Breast epithelium (tissue), 4 donors: ENCODE measurements at regions not wholly inside any gene's neighbourhood (a gene's known extent, or its start where the extent isn't known, plus 50 kb on each side); places are given as distances from the start of the nearest gene placed in this dataset.

Source experiments
- DNase-seq, 2 donors: peaks; one replicate each; pipeline ENCODE4 v3.0.0-alpha.2; 2019; ENCODE audit warnings: low spot score in 2 of 2
- H3K27ac ChIP-seq, 2 donors: fragments of 200-600 bp; sonication (generic) in 1 of 2; one replicate each; pipeline ENCODE4 v1.5.1; 2016 to 2019; ENCODE audit warnings: mild to moderate bottlenecking in 1 of 2
- H3K27me3 ChIP-seq, 2 donors: fragments of 200-600 bp; sonication (generic) in 1 of 2; one replicate each; pipeline versions ENCODE4 v1.5.1 to v1.6.0; 2017 to 2019; ENCODE audit warnings: control low read depth in 1 of 2, mild to moderate bottlenecking in 1 of 2
- H3K36me3 ChIP-seq: fragments of 200-600 bp; one replicate; pipeline ENCODE4 v1.5.1; 2019
- H3K4me1 ChIP-seq, 2 donors: fragments of 200-600 bp; sonication (generic); one replicate each; pipeline ENCODE4 v1.5.1; 2016 to 2019; ENCODE audit warnings: control low read depth in 1 of 2
- H3K4me3 ChIP-seq, 3 donors: fragments of 200-600 bp; sonication (generic); 1 replicate in 2 of 3; 2 replicates in 1 of 3; pipeline ENCODE4 v1.5.1; 2016 to 2019; ENCODE audit warnings: mild to moderate bottlenecking in 3 of 3, moderate library complexity in 2 of 3
- H3K9me3 ChIP-seq, 2 donors: fragments of 200-600 bp; sonication (generic) in 1 of 2; one replicate each; pipeline ENCODE4 v1.5.1; 2016 to 2019; ENCODE audit warnings: control low read depth in 1 of 2
- POLR2A ChIP-seq: fragments of 450-650 bp; IDR thresholded peaks from one replicate; pipeline ENCODE4 v1.6.1; 2016; ENCODE audit warnings: antibody characterized with exemption, mild to moderate bottlenecking, moderate library complexity
- POLR2AphosphoS5 ChIP-seq, 3 donors: sonication (generic); formaldehyde crosslinking; IDR thresholded peaks; one replicate each; pipeline ENCODE4 v1.6.1; 2017; ENCODE audit warnings: antibody characterized with exemption in 3 of 3
- intact Hi-C: fragments of 100-400 bp; cut with DNase I; formaldehyde crosslinking; loops from one replicate; pipeline ENCODE4 v1.15.1; 2023; ENCODE audit warnings: low total_unique reads
- TF ChIP-seq, protein P1 (sequence below), 3 donors: fragments of 450-650 bp; IDR thresholded peaks; one replicate each; pipeline ENCODE4 v1.5.1; 2016 to 2017; ENCODE audit warnings: antibody characterized with exemption in 3 of 3, mild to moderate bottlenecking in 3 of 3, moderate library complexity in 3 of 3

DNA sequence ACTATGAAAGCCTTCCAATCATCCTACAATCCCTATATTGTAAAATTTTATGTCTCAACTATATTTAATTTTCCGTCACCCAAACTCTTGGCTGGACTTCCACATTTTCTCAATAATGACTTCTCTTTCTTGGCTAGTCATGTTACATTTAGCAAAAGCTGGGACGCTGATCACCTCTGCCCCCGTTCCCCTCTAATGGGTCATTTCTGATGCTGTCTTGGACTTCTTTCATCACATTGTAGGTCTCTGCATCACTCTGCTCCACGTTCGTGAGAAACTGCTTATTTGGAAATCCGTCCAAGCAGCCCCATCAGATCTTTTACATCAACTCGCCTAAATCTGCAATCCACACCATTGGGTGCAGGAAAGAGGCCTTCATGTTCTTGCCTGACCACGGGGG is 203.8 kb downstream of the MYLK4 start:
- DNase-seq: no peak
- TF ChIP-seq POLR2AphosphoS5 (IDR thresholded peaks at IDR 0.05): no peak
- TF ChIP-seq POLR2A: no peak
- TF ChIP-seq, protein P1, sequence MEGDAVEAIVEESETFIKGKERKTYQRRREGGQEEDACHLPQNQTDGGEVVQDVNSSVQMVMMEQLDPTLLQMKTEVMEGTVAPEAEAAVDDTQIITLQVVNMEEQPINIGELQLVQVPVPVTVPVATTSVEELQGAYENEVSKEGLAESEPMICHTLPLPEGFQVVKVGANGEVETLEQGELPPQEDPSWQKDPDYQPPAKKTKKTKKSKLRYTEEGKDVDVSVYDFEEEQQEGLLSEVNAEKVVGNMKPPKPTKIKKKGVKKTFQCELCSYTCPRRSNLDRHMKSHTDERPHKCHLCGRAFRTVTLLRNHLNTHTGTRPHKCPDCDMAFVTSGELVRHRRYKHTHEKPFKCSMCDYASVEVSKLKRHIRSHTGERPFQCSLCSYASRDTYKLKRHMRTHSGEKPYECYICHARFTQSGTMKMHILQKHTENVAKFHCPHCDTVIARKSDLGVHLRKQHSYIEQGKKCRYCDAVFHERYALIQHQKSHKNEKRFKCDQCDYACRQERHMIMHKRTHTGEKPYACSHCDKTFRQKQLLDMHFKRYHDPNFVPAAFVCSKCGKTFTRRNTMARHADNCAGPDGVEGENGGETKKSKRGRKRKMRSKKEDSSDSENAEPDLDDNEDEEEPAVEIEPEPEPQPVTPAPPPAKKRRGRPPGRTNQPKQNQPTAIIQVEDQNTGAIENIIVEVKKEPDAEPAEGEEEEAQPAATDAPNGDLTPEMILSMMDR (IDR thresholded peaks at IDR 0.05): no peak
- H3K9me3 ChIP-seq: no peaks in the 10 kb centered on the region
- intact Hi-C loops: no loop called here
- no peak overlapping the region for H3K4me3 ChIP-seq
- no peaks in the 10 kb centered on the region for H3K4me1 ChIP-seq
- no peaks in the 10 kb centered on the region for H3K27me3 ChIP-seq
- H3K36me3 ChIP-seq: no peaks in the 10 kb centered on the region
- H3K27ac ChIP-seq: no peak overlapping the region

DNA sequence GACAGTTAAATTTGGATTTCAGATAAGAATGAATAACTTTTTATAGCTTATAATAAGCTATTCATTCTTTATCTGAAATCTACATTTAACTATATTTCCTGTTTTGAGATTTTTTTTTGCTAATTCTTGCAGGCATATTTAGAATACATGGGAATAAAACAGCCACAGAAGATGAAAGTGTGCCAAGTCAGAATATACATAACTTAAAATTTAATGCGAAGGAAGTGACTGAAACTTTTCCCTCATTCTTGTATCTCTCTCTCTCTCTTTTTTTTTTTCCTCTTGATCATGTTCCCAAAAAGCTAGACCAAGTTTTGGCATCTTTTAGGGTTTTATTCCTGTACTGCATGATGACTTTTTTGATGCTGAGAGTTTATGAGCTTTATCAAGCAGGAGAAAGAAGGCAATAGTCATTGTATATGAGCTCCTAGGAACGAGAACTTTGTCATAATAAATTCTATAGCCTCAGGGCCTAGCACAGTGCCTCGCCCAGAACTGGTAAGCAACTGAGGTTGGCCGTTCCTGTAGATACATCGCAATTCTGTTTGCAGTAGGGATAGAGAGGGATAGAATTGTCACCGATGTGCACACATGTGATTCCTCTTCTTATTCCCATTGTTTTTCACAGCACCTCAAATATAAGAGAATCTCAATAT is 205.2 kb downstream of the MYLK4 start:
- Histone ChIP-seq H3K9me3 (no peaks in the 10 kb centered on the region), H3K4me1 (no peaks in the 10 kb centered on the region), H3K27ac (no peak overlapping the region), H3K27me3 (no peaks in the 10 kb centered on the region), H3K4me3 (no peak overlapping the region), H3K36me3 (no peaks in the 10 kb centered on the region)
- intact Hi-C loops: no loop called here
- no peak for DNase-seq
- TF ChIP-seq POLR2A: no peak
- TF ChIP-seq, protein P1 (IDR thresholded peaks at IDR 0.05): no peak
- TF ChIP-seq POLR2AphosphoS5 (IDR thresholded peaks at IDR 0.05): no peak

DNA sequence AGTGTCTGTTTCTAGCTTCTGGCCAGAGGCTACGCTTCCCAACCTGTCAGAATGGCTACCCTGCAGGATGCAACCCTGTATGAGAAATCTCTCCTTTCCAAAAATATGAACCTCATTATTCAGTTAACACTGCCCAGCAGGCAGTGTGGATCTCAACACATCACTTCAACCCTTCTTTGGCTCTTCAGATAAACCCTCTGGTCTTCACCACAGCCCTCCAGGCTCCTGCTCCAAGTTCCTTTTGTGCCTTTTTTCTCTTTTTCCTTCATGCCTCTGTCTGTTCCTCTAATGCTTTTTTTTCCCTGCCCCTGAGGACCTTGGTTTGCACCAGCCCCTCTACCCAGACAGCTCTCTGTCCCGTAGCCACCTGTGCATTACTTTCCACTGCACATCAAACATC is 207.4 kb downstream of the MYLK4 start:
- no peak overlapping the region for H3K27ac ChIP-seq
- no peaks in the 10 kb centered on the region for H3K27me3 ChIP-seq
- no peak for DNase-seq
- intact Hi-C loops: no loop called here
- no peaks in the 10 kb centered on the region for H3K36me3 ChIP-seq
- TF ChIP-seq POLR2A (no peak), POLR2AphosphoS5 (IDR thresholded peaks at IDR 0.05) (no peak)
- TF ChIP-seq, protein P1 (IDR thresholded peaks at IDR 0.05): no peak
- no peaks in the 10 kb centered on the region for H3K9me3 ChIP-seq
- H3K4me3 ChIP-seq: no peak overlapping the region
- no peaks in the 10 kb centered on the region for H3K4me1 ChIP-seq

DNA sequence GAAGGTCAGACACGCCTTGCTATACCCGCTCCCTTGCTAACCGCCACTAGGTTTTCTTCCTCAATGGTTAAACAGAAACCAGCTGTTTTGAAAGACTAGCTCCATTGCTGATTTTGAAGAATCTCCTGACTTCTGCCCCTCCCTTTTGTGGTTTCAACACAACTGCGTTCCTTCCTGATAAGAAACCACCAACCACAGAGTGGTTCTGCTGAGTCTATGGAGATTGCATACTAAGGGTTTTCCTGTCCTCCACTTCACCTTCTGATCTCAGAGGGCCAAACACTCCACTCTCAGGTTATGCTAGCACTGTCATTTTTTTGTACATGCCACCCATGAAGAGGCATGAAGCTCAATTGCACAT is 207.9 kb downstream of the MYLK4 start:
- no peak overlapping the region for H3K4me3 ChIP-seq
- H3K4me1 ChIP-seq: no peaks in the 10 kb centered on the region
- no peak for TF ChIP-seq POLR2AphosphoS5 (IDR thresholded peaks at IDR 0.05)
- TF ChIP-seq POLR2A: no peak
- TF ChIP-seq, protein P1 (IDR thresholded peaks at IDR 0.05): no peak
- H3K27me3 ChIP-seq: no peaks in the 10 kb centered on the region
- DNase-seq: no peak
- H3K36me3 ChIP-seq: no peaks in the 10 kb centered on the region
- H3K9me3 ChIP-seq: no peaks in the 10 kb centered on the region
- intact Hi-C loops: no loop called here
- no peak overlapping the region for H3K27ac ChIP-seq

DNA sequence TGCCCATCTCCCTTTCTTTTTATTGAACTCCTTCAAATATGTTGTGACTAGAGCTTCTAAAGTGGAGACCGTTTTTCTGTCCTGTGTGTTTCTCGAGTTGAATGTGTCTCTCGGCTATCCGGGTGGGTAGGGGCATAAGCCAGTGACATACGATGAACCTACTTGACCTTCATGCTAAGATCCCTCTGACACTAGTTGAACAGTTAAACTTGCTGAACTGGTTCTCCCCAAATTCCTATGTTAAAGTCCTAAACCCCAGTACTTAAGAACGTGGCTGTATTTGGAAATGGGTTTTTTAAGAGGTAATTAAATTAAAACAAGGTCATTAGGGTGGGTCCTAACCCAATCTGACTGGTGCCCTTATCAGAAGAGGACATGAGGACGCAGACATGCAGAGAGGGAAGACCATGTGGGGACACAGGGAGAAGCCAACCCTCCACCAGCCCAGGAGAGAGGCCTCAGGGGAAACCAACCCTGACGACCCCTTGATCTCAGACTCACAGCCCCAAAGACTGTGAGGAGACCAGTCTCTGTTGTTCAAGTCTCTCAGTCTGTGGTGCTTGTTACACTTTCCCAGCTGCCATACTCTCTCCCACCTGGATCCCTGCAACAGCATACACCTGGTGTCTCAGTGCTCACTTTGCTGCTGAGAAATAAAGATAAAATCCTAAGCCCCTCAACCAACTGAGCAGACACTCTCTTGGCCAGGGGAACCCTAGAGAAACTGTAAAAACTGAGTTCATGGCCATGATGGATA is 208.4 kb downstream of the MYLK4 start:
- H3K27ac ChIP-seq: no peak overlapping the region
- H3K27me3 ChIP-seq: no peaks in the 10 kb centered on the region
- H3K9me3 ChIP-seq: no peaks in the 10 kb centered on the region
- H3K4me3 ChIP-seq: no peak overlapping the region
- H3K36me3 ChIP-seq: no peaks in the 10 kb centered on the region
- DNase-seq: no peak
- no peaks in the 10 kb centered on the region for H3K4me1 ChIP-seq
- TF ChIP-seq, protein P1 (IDR thresholded peaks at IDR 0.05): no peak
- TF ChIP-seq POLR2AphosphoS5 (IDR thresholded peaks at IDR 0.05) (no peak), POLR2A (no peak)
- intact Hi-C loops: no loop called here
